GM21390 (cell line): ENCODE measurements at regions not wholly inside any gene's neighbourhood (a gene's known extent, or its start where the extent isn't known, plus 50 kb on each side); places are given as distances from the start of the nearest gene placed in this dataset.
A peak's percentile ranks its signal among the peaks of the same experiment; 100 is the strongest.

Experiments used
- ATAC-seq: cut with Tn5 transposase; IDR thresholded peaks from one replicate; pipeline ENCODE4 v1.9.1; 2021; ENCODE audit not compliant: unreplicated experiment

DNA sequence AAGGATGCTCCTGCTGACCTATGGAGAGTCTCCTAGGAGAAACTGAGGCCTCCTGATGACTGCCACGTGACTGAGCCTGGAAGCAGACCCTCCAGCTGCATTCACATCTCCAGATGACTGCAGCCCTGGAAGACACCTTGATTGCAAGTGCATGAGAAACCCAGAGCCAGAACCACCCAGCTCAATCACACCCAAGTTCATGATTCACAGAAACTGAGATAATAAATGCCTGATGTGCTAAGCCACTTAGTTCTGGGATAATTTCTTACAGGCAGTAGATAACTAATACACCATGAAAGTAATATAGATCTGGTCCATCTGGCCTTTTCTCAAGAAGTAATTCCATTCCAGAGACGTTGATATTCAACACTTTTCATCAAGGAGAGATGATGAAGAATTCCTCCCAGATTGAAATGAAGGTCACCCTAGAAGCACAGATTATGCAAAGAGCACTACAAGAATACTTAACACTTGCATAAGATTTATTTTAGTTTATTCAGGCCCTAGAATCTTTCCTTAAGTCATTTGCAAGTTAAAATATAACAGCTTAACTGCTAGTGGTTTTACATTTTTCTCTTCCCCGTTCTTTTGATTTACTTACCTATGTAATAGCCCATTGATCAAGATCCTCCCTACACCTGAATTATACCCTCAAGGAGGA, 208.2 kb upstream of the INHBA start:
- ATAC-seq: no peak

DNA sequence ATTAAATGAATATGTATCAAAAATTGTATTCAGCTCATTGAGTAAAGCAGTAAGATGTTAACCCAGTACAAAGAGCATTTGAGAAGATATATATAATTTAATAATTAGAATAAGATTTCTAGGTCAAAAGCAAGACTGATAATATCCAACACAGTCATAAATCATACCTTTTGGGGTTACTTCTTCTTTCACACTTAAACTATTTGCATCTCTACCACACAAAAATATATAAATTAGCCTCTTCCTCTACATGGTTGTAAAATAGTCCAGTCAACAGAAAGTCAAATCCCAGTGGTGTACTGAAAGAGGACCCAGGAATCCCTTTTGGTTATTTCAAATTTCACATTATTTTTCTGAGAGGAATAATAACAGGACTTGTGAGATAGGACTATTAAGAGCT, 204.6 kb upstream of the INHBA start:
- ATAC-seq: no peak

DNA sequence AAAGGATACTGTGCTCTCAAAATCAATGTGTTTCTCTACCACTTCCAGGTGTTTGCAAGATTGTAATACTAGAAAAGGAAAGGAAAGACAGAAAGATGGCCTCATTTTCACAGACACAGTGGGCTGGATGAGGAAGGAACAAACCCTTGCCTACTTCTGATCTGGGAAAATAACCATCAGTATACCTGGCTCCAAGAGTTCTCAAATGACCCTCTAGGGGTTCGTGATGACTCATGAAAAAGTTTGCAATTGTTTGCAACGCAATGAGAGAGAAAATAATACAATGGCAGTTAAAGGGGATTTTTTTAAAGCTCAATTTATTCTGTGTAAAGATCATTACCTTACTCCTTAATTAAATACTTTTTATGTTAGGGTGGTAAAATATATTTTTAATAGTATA, 197.6 kb upstream of the INHBA start:
- ATAC-seq: no peak

DNA sequence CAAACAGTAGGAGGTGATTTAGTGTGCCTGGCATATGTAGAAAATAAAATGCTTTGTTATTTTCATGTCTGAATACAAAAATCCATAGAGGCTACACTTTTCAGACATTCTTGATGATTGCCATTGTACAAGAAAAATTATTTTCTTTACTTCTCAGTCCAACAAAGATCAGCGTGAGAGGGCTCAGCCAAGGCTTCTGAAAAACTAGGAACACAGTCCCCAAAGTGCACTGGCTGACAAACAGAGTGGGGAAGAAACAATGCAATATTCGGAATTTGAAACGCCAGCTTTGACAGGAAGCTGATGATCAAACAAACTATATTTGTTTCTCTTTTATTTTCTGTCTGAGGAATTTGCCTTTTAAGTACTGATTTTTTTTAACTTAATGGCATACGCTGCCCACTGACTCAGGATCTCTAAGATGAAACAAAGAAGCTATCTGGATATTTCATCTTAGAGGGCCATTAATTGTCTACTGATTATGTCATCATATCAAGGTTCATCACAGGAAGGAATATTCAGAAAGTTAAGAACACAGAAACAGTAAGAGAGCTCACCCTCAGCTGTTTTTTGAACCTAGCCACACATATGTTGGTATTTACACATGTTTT, 197.0 kb upstream of the INHBA start:
- no peak for ATAC-seq

DNA sequence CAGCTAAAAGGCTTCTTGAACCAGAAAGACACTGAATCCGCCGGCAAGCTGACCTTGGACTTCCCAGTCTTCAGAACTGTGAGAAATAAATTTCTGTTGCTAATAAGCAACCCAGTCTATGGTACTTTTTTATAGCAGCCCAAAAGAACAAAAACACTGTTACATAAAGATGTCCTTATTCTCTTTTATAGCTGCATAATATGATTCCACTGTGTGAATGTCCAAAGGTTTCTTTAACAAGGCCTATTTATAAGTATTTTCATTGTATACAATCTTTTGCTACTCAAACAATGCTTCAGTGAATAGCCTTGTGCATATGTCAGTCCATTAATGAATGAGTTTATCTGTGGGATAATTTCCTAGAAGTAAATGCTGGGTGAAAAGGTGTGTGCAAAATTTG, 190.8 kb upstream of the INHBA start:
- ATAC-seq: no peak

DNA sequence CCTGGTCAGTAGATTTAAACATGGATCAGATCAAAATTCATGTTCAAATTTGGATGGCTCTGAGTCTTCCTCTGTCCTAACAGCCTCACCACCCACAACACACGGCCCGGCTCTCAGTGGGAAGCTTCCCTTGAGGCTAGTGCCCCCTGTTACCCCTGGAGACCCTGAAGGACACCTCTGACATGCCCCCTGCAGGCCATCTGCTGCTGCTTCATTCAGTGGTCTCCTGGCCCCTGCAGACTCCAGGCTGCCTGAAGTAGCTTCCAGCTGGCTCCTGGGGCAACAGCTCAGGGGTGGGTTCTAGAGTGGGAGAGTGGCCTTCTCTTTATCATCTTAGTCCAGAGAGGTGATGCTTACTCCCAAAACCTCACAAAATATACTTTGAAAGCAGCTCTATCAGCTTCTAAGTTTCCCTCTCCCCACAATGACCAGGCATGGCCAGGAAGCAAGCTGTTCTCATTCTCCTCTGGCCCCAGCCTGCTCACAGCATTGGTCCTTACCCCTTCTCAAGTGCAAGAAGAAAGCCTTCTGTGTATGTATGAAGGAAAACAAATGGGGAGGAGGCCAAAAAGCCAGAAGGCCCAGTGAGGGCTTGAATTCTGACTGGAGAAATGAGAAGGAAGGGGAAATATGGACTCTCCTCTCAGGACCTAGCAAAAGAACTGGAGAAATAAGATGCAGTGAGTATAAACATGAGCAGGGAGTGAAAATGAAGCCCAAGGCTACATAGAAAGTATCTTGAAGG, 189.6 kb upstream of the INHBA start:
- no peak for ATAC-seq

DNA sequence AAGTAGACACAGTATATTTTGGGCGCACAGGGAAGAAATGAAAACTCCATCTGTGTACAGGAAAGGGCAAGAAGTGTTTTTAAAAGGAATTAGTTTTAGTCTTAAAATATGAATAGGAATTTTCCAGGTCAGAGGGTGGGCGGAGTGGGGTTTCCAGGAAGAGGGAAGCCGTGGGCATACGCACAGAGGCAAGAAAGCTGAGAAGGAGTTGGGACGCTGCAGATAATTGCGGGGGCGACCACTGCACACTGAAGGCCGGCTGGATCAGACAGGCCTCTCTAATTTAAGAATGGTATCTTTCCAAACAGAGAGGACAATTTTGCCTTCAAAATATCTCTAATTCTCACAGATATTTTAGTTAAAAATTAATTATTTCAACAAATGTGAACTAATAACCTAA, 189.1 kb upstream of the INHBA start:
- ATAC-seq: no peak

DNA sequence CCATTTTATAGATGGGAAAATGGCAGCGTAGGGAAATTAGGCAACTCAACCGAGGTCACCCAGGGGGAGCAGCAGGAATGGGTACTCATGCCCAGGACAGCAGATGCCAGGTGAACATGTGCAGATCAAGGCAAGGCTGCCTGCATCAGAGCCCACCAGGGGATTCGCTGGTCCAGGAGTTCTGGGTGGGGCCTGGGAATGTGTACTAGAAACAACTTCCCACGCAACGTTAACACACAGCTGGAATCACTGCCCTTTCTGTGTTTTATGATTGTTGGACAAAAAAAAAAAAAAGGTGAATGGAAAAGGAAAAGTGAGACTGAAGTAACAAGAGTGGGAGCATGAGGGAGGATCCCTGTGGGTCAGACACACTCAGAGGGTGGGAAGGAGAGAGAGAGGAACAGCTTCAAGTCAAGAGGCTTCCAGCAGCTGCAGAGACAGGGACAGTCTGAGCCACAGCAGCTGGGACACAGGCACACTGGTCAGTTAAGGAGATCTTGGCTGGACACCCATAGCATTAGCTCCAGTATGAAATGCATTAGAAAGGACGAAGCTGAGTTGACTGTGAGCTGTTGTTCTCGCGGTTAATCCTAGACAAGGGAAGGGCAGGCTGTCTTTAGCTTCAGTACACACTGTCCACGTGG, 187.9 kb upstream of the INHBA start:
- no peak for ATAC-seq

DNA sequence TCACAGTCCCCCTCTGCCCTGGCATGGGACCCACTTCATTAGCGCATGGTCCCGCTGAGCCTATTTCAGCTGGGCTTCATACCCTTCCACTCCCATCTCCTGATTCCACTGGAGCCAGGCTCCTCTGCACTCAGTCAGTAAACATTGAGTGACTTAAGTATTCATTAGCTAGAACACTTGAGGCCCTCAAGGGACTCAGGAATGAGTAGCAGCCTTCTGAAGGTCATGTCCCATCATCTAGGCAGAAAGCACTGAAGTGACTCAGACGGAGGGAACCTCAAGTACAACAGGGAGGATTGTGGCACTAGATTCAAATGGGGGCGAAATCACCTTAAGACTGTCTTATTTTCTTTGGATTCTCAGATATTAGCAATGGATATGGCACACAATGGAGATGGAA, 186.6 kb upstream of the INHBA start:
- ATAC-seq: no peak

DNA sequence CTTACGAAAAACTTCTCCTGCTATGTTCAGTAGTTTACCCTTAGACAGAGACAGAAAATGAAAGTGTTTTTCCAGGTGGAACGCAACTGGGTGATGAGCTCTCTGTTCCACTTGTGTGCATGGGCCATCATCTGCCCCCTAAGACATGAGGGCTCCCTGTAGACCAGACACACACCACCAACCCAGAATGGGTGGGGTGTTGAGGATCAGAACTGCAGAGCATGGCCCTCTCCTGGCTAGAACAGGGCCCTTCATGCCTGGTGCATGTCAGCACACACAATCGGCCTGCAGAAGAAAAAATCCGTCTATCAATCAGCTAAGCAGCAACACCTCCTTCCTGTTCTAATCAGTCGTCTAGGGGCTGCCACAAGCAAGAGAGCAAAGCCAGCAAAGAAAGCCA, 186.2 kb upstream of the INHBA start:
- peak; percentile 49 for ATAC-seq

DNA sequence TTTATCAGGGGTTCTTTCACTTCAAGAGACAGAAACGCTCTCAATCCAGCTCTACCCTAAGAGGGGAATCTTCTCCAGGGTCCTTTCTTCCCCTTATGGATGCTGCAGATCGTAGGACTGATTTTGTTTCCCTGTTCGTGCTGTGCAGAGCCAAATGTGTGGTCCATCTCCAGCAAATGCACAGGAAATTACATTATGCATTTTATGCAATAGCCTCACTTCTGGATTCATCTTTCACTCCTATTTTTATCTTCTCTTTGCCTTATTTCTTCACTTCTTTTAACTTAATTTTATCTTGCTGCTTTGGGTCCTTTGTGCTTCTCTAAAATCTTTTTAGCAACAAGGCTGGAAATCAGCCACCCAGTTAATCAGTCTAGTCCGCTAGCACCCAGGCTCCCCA, 184.5 kb upstream of the INHBA start:
- no peak for ATAC-seq

DNA sequence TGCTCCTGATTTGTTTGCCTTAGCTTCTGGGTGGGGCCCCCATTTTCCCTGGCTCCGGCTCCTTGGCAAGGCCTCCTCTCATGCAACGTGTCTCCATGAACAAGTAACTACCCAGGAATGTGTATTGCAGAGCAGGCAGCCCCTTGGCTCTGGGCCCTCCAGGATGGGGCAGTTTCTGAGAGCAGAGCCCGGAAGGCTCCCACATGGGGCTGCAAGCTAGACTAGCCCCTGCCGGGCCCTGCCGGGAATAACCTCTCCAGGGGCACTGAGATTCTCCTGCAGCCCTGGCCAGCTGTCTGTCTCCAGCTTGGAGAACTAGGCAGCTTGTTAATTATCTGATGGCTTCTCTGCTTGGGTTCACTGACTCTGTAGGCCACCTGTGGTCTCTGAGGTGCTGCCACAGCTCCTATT, 184.0 kb upstream of the INHBA start:
- no peak for ATAC-seq

DNA sequence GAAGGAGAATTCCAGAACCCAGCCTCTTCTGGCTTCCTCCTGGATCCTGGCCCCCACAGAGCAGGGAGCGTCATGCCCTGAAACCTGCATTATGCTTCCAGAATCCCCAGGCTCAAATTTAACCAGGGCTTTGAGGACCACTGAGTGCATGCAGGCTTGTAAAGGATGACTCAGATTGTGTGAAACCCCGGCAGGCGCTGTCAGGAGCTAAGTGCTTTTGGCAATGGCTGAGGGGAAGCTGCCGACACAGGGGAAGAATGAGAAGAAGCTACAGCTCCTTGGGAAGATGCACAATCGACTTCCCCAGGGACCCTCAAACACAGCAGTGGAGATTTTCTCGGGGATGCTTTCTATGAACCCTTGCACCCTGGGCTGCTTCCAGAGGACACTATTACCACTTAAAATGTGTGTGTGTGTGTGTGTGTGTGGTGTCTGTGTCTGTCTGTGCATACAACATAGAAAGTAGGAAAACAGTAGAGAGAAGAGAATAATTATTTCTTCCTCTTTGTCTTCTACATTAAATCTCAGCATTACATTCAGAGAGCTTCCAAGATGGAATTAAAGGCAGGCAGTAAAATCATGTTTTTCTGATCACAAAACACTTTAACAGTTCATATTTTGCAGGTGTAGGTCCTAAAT, 183.5 kb upstream of the INHBA start:
- ATAC-seq: no peak

DNA sequence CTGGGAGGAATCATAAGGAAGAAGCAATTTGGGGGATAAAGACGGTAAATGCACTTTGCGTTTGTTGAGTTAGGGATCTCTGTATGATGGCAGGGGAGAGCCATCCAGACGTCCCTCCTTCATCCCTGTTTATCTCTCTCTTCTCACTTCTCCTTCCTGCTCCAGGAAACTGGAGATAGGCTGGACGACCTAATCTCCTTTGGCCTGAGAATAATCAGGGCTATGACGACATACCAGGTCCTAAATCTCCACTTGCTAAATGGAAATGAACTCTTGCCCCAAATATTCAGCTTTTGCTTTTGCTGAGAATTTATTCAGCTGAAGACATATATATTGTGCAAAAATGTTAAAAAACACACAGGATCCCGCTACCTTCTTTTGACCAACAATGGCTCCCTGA, 182.9 kb upstream of the INHBA start:
- no peak for ATAC-seq

DNA sequence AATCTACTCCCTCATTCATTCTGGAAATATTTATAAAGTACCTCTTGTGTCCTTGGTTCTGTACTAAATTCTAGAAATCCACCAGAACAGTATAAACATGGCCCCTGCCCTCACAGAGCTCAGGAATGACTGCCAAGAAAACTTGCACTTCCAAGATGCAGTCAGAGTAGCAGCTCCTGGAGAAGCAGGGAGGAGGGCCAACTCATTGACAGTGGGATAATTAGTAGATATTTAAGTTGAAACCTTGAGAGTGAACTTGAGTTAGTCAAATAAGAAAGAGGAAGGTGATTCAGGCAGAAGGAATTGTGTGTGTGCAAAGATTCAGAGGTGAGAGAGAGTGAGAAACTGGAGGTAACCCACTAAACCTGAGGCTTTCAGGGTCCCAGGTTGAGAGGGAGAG, 182.2 kb upstream of the INHBA start:
- ATAC-seq: no peak

DNA sequence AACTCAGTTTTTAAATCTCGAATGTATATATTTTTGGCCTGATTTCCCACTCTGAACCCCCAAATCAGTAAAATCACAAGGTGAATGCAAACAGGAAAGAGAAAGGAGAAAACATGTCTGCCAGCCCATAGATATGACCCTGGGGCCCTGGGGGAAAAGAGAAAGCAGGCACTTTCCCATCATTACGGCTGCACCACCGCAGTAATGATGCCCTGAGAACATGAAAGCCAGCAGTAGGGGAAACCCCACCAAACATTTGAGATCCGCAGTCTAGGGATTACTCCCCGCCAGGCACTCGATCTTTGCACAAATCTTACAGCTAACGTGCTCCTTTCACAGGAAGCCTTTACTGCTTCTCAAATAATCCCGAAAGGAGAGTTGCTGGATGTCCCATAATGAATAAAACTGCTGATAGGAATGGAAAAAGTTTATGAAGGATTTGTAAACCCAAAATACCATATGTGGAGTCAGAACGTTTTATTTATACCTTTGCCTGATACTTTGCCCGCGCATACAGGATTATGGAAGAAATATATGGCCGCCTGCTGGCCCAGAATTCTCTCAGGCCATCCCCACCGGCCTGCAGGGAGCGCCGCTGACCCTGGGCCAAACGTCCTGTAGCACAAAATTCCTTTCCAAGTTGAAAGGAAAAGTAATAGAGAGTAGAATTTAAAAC, 180.0 kb upstream of the INHBA start:
- peak; percentile 21 for ATAC-seq

DNA sequence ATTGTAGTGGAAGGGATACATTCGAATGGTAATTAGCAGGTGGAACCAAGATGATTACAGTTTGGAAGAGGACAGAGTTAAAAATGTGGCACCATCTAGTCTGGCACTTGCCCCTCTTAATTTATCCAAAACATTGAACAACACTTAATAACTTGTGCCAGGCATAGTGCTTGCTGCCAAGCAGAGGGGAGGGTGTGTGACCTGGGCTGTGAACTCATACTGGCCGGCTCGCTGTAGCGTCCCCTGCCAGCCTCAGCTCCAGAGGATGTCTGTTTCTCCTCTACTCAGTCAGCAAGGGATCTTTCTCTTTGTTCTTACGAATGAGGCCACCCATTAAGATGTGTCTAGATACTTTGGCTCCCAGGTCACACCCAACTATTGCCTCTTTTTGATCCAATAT, 179.4 kb upstream of the INHBA start:
- peak; percentile 2 for ATAC-seq

DNA sequence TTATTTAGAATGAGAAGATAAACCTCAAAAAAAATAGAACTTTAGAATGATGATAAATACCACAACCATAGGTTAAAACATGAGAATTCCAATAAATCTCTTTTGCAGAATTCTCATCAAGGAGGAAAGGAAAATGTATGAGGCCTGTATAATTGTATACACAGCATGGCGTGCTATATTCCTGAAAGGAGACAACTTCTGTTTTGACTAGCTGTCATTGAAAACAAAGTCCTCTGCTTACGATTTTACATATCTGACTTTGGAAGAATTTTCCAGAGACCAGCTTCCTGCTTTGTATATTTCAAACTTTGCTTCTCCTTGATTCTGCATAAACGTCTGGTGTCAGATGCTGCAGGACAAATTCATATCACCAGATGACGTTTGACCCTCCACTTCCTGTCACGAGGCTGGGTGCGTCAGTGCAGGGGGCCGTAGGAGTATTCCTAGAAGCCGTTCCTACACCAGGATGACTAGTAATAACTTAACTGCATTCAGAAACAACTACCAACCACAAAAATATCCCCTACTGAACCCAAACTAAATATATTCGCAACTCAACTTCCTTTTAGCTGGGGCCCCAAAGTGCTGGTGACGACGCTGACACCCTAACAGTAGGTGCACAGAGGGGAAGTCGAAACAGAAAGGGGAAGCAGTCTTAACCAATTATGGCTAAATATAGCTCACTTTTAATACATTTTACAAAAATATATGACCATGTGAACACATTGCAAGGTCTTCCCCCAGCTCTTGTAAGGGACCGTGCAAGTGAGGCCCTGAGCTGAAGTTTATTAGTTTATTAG, 178.6 kb upstream of the INHBA start:
- peak; percentile 96 for ATAC-seq

DNA sequence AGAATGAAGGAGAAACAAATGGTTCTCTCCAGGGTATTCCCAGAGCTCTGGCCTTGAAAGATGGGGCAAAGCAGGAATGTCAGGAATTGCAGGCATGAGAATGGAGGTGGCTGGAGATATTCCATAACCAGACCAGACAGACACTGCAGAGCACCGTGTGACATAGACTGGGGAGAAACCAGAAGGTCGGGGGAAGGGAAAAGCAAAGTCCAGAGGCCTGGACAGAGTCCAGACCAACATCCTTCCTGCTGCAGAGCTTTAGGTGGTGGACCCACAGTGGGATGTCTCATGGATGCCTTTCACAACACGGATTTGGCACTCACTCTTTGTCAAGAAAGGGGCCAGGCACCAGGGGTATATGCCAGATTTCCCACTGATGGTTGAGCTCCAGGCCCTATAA, 177.2 kb upstream of the INHBA start:
- ATAC-seq: no peak

DNA sequence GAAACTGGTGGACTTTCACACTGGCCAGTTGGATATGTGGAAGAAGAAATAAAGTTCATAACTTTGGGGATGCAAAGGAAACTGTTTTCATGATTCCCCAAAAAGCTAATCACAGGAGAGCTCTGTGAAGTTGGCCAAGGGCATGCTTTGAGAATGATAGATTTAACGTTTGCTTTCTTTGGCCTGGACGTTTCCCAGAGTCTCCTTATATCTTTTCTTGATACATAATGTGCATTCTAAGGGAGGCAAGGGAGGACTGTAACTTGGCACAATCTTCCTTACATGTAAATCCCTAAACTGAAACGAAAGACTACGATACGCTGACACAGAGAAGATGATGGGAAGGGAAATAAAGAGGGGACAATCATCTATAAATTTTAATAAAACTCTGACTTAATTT, 176.5 kb upstream of the INHBA start:
- ATAC-seq: no peak
